ENCODE measurements at regions not wholly inside any gene's neighbourhood (a gene's known extent, or its start where the extent isn't known, plus 50 kb on each side); places are given as distances from the start of the nearest gene placed in this dataset.
"Not testable (repeated sequence)": the region's sequence is repeated elsewhere in the genome, so short reads cannot be mapped to it uniquely, and the experiment has no call there.

DNA sequence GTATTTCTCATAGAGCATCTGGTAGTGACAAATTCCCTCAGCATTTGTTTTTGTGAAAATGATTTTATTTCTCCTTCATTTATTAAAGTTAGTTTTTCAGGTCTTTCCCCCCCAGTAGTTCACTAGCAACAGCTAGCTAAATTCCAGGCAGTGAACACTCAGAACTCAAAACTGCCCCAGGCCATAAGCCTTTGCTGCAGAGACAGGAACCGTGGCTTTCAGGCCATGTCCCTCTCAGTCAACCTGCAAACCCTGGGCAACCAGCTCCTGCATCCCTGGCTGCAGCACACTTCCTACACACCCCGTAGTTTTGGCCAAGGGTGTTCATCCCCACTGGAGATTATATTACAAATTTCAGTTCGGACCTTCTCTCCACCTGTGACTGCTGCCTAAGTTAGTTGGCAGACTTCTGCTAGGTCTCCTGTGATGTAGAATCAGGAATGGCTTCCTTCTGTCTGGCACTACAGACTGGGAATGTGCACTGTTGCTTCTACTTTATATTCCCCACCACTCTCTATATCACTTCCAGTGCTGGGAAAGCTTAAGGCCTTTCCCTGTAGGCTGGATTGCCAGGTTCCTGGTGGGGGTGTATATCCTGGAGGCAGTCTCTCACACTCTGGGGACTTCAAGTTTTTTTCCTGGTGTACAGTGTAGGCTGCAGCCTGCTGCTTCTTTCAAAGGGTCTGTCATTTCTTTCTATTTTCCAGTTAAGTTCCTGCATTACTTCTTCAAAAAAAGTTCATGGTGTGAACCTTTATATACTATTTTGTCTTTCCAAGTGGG lies 924.4 kb upstream of the LRFN5 start:
- H3K4me3 ChIP-seq (ENCODE audit: low read depth in 1 of 3, low read length in 3 of 3) = no peak overlapping the region
- WGBS, 3 donors = 76 to 79% (median 79%) methylated on average over 3 of the region's 3 CpGs
- FAIRE-seq (no peak), DNase-seq (no peak)
- no peaks in the 10 kb centered on the region for H3K27me3 ChIP-seq (ENCODE audit: control insufficient read depth in 3 of 3, insufficient read depth in 3 of 3, low read length in 3 of 3)
- peaks cover 0 to 3% of the 10 kb centered on the region in 2 donors for H3K9me3 ChIP-seq (ENCODE audit: control insufficient read depth in 2 of 2, insufficient read depth in 1 of 2, low read depth in 1 of 2, low read length in 1 of 2)
- no peaks in the 10 kb centered on the region for H3K36me3 ChIP-seq (ENCODE audit: control insufficient read depth in 3 of 3, insufficient read depth in 2 of 3, low read depth in 1 of 3, low read length in 3 of 3)
- H3K27ac ChIP-seq (ENCODE audit: low read depth in 1 of 3, low read length in 2 of 3) = no peak overlapping the region
- no peaks in the 10 kb centered on the region for H3K4me1 ChIP-seq (ENCODE audit: control insufficient read depth in 3 of 3, insufficient read depth in 2 of 3, low read depth in 1 of 3, low read length in 2 of 3)

DNA sequence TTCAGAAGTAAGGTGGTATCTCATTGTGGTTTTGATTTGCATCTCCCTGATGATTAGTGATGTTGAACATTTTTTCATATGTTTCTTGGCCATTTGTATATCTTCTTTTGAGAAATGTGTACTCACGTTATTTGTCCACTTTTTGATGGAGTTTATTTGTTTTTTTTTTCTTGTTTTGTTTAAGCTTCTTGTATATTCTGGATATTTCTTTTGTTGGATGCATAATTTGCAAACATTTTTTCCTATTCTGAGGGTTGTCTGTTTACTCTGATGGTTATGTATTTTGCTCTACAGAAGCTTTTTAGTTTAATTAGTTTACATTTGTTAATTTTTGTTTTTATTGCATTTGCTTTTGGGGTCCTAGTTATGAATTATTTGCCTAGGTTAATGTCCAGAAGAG lies 927.4 kb upstream of the LRFN5 start:
- Histone ChIP-seq H3K4me3 (ENCODE audit: low read depth in 1 of 3, low read length in 3 of 3) (no peak overlapping the region), H3K4me1 (ENCODE audit: control insufficient read depth in 3 of 3, insufficient read depth in 2 of 3, low read depth in 1 of 3, low read length in 2 of 3) (no peaks in the 10 kb centered on the region), H3K9me3 (ENCODE audit: control insufficient read depth in 2 of 2, insufficient read depth in 1 of 2, low read depth in 1 of 2, low read length in 1 of 2) (peaks cover 0 to 3% of the 10 kb centered on the region in 2 donors), H3K27ac (ENCODE audit: low read depth in 1 of 3, low read length in 2 of 3) (no peak overlapping the region), H3K36me3 (ENCODE audit: control insufficient read depth in 3 of 3, insufficient read depth in 2 of 3, low read depth in 1 of 3, low read length in 3 of 3) (no peaks in the 10 kb centered on the region), H3K27me3 (ENCODE audit: control insufficient read depth in 3 of 3, insufficient read depth in 3 of 3, low read length in 3 of 3) (no peaks in the 10 kb centered on the region)
- FAIRE-seq (no peak), DNase-seq (no peak)
- WGBS, 3 donors = 84 to 85% (median 84%) methylated on average over 1 of the region's 1 CpG

GRCh38 chr14:40677206-40677605 lies 929.5 kb upstream of the LRFN5 start:
- not testable (repeated sequence) for DNase-seq; H3K27ac ChIP-seq (ENCODE audit: low read depth in 1 of 3, low read length in 2 of 3); H3K36me3 ChIP-seq (ENCODE audit: control insufficient read depth in 3 of 3, insufficient read depth in 2 of 3, low read depth in 1 of 3, low read length in 3 of 3); H3K27me3 ChIP-seq (ENCODE audit: control insufficient read depth in 3 of 3, insufficient read depth in 3 of 3, low read length in 3 of 3); H3K4me1 ChIP-seq (ENCODE audit: control insufficient read depth in 3 of 3, insufficient read depth in 2 of 3, low read depth in 1 of 3, low read length in 2 of 3); FAIRE-seq; H3K4me3 ChIP-seq (ENCODE audit: low read depth in 1 of 3, low read length in 3 of 3); H3K9me3 ChIP-seq (ENCODE audit: control insufficient read depth in 2 of 2, insufficient read depth in 1 of 2, low read depth in 1 of 2, low read length in 1 of 2)

DNA sequence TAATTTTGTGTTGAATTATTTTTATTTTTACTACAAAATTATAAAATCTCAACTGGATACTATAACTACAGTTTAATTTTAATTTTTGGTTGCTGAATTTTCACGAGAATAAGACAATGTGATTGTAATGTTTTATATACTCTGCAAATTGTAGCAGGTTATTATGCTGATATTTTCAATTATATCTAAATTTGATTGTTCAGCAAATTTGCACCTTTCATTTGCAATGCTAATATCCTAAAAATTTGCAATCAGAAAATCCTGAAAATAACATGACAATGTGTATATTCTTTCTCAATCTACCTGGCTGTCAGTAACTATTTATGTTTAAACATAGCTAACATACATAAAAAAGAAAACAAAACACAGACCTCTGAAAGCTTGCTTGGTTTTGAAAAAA lies 932.2 kb upstream of the LRFN5 start:
- no peaks in the 10 kb centered on the region for H3K27me3 ChIP-seq (ENCODE audit: control insufficient read depth in 3 of 3, insufficient read depth in 3 of 3, low read length in 3 of 3)
- no peak for DNase-seq
- H3K36me3 ChIP-seq (ENCODE audit: control insufficient read depth in 3 of 3, insufficient read depth in 2 of 3, low read depth in 1 of 3, low read length in 3 of 3) = no peaks in the 10 kb centered on the region
- H3K4me1 ChIP-seq (ENCODE audit: control insufficient read depth in 3 of 3, insufficient read depth in 2 of 3, low read depth in 1 of 3, low read length in 2 of 3) = no peaks in the 10 kb centered on the region
- H3K4me3 ChIP-seq (ENCODE audit: low read depth in 1 of 3, low read length in 3 of 3) = no peak overlapping the region
- no peak overlapping the region for H3K27ac ChIP-seq (ENCODE audit: low read depth in 1 of 3, low read length in 2 of 3)
- no peak for FAIRE-seq
- no peaks in the 10 kb centered on the region for H3K9me3 ChIP-seq (ENCODE audit: control insufficient read depth in 2 of 2, insufficient read depth in 1 of 2, low read depth in 1 of 2, low read length in 1 of 2)
- WGBS, 3 donors = 44 to 70% (median 46%) methylated on average over 1 of the region's 1 CpG

- no peaks in the 10 kb centered on the region for H3K27me3 ChIP-seq (ENCODE audit: control insufficient read depth in 3 of 3, insufficient read depth in 3 of 3, low read length in 3 of 3)
- H3K4me1 ChIP-seq (ENCODE audit: control insufficient read depth in 3 of 3, insufficient read depth in 2 of 3, low read depth in 1 of 3, low read length in 2 of 3) = no peaks in the 10 kb centered on the region
- H3K4me3 ChIP-seq (ENCODE audit: low read depth in 1 of 3, low read length in 3 of 3) = no peak overlapping the region
- H3K27ac ChIP-seq (ENCODE audit: low read depth in 1 of 3, low read length in 2 of 3) = no peak overlapping the region
- FAIRE-seq (no peak), DNase-seq (no peak)
- H3K36me3 ChIP-seq (ENCODE audit: control insufficient read depth in 3 of 3, insufficient read depth in 2 of 3, low read depth in 1 of 3, low read length in 3 of 3) = no peaks in the 10 kb centered on the region
- H3K9me3 ChIP-seq (ENCODE audit: control insufficient read depth in 2 of 2, insufficient read depth in 1 of 2, low read depth in 1 of 2, low read length in 1 of 2) = peaks cover 0 to 1% of the 10 kb centered on the region in 2 donors
These were observed 950.4 kb upstream of the LRFN5 start for GRCh38 chr14:40656311-40656710.

DNA sequence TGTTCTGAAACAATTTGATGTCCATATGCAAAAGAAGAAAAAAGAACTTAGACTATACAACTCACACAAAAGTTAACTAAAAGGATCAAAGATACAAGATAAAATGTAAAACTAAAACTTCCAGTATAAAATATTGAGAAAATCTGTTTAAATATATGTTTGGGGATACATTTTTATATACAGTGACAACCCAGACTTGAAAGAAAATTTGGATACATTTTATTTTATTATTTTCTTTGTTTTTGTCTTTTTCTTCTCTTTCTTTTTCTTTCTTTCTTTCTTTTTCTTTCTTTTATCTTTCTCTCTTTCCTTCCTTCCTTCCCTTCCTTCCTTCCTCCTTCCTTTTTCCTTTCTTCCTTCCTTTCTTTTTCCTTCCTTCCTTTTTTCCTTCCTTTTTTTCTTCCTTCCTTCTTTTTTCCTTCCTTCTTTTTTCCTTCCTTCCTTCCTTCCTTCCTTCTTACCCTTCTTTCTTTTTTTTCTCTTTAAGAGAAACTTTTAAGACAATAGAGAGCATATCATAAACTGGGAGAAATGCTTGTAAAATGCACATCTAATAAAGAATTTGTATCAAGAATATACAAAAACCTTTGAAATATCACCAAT lies 954.5 kb upstream of the LRFN5 start:
- FAIRE-seq = no peak

GRCh38 chr14:40630471-40630870 lies 976.2 kb upstream of the LRFN5 start:
- Histone ChIP-seq H3K27me3 (ENCODE audit: control insufficient read depth in 3 of 3, insufficient read depth in 3 of 3, low read length in 3 of 3) (no peaks in the 10 kb centered on the region), H3K9me3 (ENCODE audit: control insufficient read depth in 2 of 2, insufficient read depth in 1 of 2, low read depth in 1 of 2, low read length in 1 of 2) (no peaks in the 10 kb centered on the region), H3K27ac (ENCODE audit: low read depth in 1 of 3, low read length in 2 of 3) (no peak overlapping the region), H3K4me3 (ENCODE audit: low read depth in 1 of 3, low read length in 3 of 3) (no peak overlapping the region), H3K4me1 (ENCODE audit: control insufficient read depth in 3 of 3, insufficient read depth in 2 of 3, low read depth in 1 of 3, low read length in 2 of 3) (no peaks in the 10 kb centered on the region), H3K36me3 (ENCODE audit: control insufficient read depth in 3 of 3, insufficient read depth in 2 of 3, low read depth in 1 of 3, low read length in 3 of 3) (no peaks in the 10 kb centered on the region)
- 15 to 63% (median 36%) methylated on average over 1 of the region's 1 CpG for WGBS, 3 donors
- FAIRE-seq (no peak), DNase-seq (no peak)

More for the DNA sequence above, 954.5 kb upstream of the LRFN5 start:
- Histone ChIP-seq H3K27me3 (ENCODE audit: control insufficient read depth in 3 of 3, insufficient read depth in 3 of 3, low read length in 3 of 3) (no peaks in the 10 kb centered on the region), H3K9me3 (ENCODE audit: control insufficient read depth in 2 of 2, insufficient read depth in 1 of 2, low read depth in 1 of 2, low read length in 1 of 2) (no peaks in the 10 kb centered on the region), H3K36me3 (ENCODE audit: control insufficient read depth in 3 of 3, insufficient read depth in 2 of 3, low read depth in 1 of 3, low read length in 3 of 3) (no peaks in the 10 kb centered on the region), H3K4me3 (ENCODE audit: low read depth in 1 of 3, low read length in 3 of 3) (no peak overlapping the region), H3K4me1 (ENCODE audit: control insufficient read depth in 3 of 3, insufficient read depth in 2 of 3, low read depth in 1 of 3, low read length in 2 of 3) (no peaks in the 10 kb centered on the region), H3K27ac (ENCODE audit: low read depth in 1 of 3, low read length in 2 of 3) (no peak overlapping the region)
- no peak for DNase-seq

- H3K27ac ChIP-seq (ENCODE audit: low read depth in 1 of 3, low read length in 2 of 3); H3K36me3 ChIP-seq (ENCODE audit: control insufficient read depth in 3 of 3, insufficient read depth in 2 of 3, low read depth in 1 of 3, low read length in 3 of 3); H3K4me1 ChIP-seq (ENCODE audit: control insufficient read depth in 3 of 3, insufficient read depth in 2 of 3, low read depth in 1 of 3, low read length in 2 of 3); H3K9me3 ChIP-seq (ENCODE audit: control insufficient read depth in 2 of 2, insufficient read depth in 1 of 2, low read depth in 1 of 2, low read length in 1 of 2); H3K27me3 ChIP-seq (ENCODE audit: control insufficient read depth in 3 of 3, insufficient read depth in 3 of 3, low read length in 3 of 3); FAIRE-seq; H3K4me3 ChIP-seq (ENCODE audit: low read depth in 1 of 3, low read length in 3 of 3); DNase-seq: not testable (repeated sequence)
- WGBS, 3 donors = 83 to 96% (median 93%) methylated on average over 25 to 37 of the region's 44 CpGs
These were observed 977.0 kb upstream of the LRFN5 start for GRCh38 chr14:40629551-40630137.
